GM18519 (cell line): ENCODE measurements at regions not wholly inside any gene's neighbourhood (a gene's known extent, or its start where the extent isn't known, plus 50 kb on each side); places are given as distances from the start of the nearest gene placed in this dataset.

Source experiments
- ATAC-seq: cut with Tn5 transposase; IDR thresholded peaks from one replicate; pipeline ENCODE4 v1.9.1; 2021; ENCODE audit warnings: mild to moderate bottlenecking, moderate library complexity; ENCODE audit not compliant: unreplicated experiment, low FRiP score

GRCh38 chr17:79478841-79479240 lies 132.0 kb downstream of the RBFOX3 start:
- ATAC-seq = no peak

DNA sequence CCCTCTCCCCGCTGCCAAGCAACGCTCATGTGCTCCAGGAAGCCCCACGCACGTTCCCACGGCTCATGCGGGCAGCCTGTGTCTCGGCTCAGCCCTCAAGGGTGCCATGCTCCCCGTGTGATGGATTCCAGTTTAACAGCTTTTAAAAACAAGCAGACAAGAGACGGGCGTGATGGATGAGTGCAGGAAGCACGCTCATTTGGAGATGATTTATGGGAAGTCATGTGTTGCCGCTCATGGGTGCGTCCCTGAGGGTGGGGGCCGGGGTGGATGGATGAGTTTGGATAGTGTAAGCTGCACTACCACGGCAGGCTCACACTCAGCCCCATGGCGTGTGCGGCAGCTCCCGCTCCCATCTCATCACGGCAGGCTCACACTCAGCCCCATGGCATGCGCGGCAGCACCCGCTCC lies 132.8 kb downstream of the RBFOX3 start:
- no peak for ATAC-seq

- ATAC-seq = no peak
Measured at GRCh38 chr17:79476074-79476652, 134.7 kb downstream of the RBFOX3 start.

DNA sequence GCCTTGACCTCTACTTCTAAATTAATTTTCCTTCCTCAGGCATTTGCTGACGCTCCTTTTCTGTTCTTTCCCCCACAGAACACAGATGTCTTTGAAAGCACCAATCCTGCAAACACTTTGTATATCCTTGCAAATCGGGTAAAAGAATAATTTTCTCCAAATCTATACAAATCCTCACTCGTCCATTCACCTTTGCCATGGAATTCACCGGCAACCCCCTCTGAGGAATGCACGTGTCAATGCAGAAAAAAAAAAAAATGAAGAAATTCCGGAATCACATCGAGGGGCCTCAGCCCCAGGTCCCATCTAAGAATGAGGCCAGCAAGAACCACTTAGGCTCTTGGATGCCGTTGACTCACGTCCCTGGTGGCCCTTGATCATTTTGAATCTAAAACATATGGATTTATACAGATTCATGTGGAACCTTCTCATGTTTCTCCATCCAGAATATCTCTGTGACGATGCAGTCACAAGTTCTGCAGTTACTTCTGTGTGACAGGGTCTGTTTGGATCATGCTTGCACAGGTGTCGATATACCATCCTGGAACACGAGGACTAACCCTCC lies 136.9 kb downstream of the RBFOX3 start:
- no peak for ATAC-seq

GRCh38 chr17:79473111-79473875 lies 137.6 kb downstream of the RBFOX3 start:
- no peak for ATAC-seq

DNA sequence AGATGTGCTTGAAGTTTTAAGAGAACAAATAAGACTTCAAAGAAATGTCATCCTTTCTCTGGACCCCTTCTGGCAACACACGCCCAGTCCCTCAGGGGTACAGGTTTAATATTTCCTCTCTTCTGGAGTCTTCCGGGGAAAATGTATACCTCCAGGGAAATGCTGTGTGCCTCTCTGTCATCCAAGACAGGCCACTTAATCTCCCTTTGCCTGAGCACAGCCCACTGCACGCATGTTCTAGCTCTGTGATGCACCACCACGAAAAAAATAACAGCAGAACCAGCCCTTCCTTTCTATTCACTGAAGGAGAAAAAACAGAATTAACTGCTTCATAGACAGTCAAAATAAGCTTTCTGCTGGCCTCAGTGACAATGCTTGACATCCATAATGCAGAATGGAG lies 140.1 kb downstream of the RBFOX3 start:
- no peak for ATAC-seq

GRCh38 chr17:79469646-79470045 lies 141.2 kb downstream of the RBFOX3 start:
- no peak for ATAC-seq

DNA sequence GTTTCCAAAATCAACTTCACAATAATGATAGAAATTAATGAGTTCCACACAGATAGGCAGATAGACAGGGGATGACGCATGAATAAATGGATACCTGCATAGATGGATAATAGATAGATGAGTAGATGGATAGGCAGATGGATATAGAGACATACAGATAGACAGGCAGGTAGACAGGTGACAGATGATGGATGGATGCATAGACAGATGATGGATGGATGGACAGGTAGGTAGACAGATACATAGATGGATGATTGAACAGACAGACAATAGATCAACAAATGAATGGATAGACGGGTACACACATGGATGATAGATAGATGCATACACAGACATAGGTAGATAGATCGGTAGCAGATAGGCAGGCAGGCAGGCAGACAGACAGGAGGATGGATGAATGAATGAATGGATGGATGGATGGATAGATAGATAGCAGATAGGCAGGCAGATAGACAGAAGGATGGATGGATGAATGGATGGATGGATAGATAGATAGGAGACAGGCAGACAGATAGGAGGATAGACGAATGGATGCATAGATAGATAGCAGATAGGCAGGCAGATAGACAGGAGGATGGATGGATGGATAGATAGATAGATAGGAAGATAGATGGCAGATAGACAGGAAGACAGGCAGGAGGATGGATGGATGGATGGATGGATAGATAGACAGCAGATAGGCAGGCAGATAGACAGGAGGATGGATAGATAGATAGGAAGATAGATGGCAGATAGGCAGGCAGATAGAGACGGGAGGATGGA lies 142.5 kb downstream of the RBFOX3 start:
- ATAC-seq = no peak

GRCh38 chr17:79466562-79467350 lies 144.1 kb downstream of the RBFOX3 start:
- no peak for ATAC-seq

- ATAC-seq = no peak
Measured at GRCh38 chr17:79465681-79466025, 145.2 kb downstream of the RBFOX3 start.

DNA sequence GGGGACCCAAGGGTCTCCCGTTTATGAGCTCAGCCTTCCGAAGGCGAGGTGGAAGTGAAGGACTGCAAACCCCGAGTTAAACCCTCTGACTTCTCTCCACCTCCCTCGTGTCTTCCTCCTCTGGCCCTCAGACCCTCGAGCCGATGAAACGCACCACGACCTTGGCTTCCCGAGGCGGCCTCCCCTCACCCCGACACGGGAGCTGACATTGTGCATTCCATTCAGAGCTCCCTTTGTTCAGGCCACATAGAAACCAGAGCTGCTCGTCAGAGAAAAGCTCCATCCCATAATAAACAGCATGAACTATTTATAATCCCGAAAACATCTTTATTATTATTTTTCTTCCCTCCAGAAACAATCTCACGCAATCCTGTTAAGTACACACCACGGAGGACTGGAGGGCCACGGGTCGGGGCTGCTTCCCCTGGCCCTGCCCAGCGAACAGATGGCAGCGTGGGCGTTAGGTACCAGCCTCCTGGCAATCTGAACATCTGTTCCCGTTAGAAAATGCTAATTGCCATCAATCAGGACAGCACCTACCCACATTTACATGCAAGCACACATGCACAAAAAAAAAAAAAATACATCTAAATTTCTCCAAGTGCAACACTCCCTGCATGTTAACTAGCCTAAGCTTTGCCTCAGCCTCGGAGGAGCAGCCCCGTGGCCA lies 145.7 kb downstream of the RBFOX3 start:
- no peak for ATAC-seq

- ATAC-seq = no peak
Measured at GRCh38 chr17:79464318-79465010, 146.4 kb downstream of the RBFOX3 start.

GRCh38 chr17:79463421-79464317 lies 147.2 kb downstream of the RBFOX3 start:
- no peak for ATAC-seq

- no peak for ATAC-seq
Measured at GRCh38 chr17:79461041-79461440, 149.8 kb downstream of the RBFOX3 start.

GRCh38 chr17:79459846-79460245 lies 151.0 kb downstream of the RBFOX3 start:
- ATAC-seq = no peak

DNA sequence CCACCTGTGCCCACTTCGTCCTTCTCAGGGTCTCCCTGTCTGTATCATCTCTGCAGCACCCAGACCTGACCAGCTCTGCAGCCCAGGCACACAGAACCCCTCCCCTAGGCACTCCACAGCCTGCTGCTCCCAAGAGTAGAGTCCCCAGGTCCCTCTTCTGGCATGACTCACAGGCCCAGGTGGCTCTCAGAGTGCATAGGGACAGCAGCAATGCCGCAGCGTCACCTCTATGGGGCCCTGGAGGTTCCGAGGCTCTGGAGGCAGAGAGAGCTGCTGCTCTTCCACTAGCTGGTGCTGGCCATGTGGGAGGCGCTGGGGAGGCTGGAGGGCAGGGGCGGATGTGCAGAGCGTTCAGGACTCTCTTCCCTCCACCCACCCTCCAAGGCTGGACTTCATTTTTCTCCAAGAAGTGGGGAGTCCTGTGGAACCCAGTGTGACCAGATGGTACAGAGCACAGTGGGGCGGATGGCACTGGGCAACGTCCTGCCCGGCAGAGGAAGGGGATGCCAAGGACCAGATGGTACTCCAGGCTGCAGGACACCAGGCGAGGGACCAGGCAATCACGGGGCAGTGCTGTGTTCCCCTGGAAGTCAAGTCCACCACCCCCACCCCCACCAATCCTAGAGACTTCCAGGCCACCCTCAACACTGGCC lies 151.7 kb downstream of the RBFOX3 start:
- ATAC-seq = no peak

- ATAC-seq = no peak
Measured at GRCh38 chr17:79458356-79458755, 152.5 kb downstream of the RBFOX3 start.

GRCh38 chr17:79457889-79458288 lies 153.0 kb downstream of the RBFOX3 start:
- ATAC-seq = no peak
